Psoas muscle (tissue), 7 donors: ENCODE measurements at regions not wholly inside any gene's neighbourhood (a gene's known extent, or its start where the extent isn't known, plus 50 kb on each side); places are given as distances from the start of the nearest gene placed in this dataset.
"Not testable (repeated sequence)": the region's sequence is repeated elsewhere in the genome, so short reads cannot be mapped to it uniquely, and the experiment has no call there.

Source experiments
- ATAC-seq, 4 donors: fragments of 200-7000 bp; cut with Tn5 transposase; one replicate each; pipeline ENCODE4 v1.9.1; 2020; ENCODE audit warnings: moderate library complexity in 3 of 4, mild to moderate bottlenecking in 2 of 4
- DNase-seq, 2 donors: peaks; one replicate each; pipeline ENCODE4 v3.0.0-alpha.2; 2020
- H3K27ac ChIP-seq: fragments of 200-600 bp; one replicate; pipeline ENCODE4 v1.8.0; 2022
- H3K27me3 ChIP-seq, 3 donors: fragments of 200-600 bp in 1 of 3; one replicate each; pipeline versions ENCODE4 v1.6.1 to v1.8.0; 2013 to 2022; ENCODE audit warnings: low read length in 2 of 3, mild to moderate bottlenecking in 2 of 3, moderate library complexity in 1 of 3; ENCODE audit not compliant: insufficient read depth in 3 of 3
- H3K36me3 ChIP-seq, 2 donors: fragments of 200-600 bp in 1 of 2; one replicate each; pipeline versions ENCODE4 v1.6.1 to v1.8.0; 2013 to 2022; ENCODE audit warnings: low read depth in 1 of 2, mild to moderate bottlenecking in 1 of 2, moderate library complexity in 1 of 2; ENCODE audit not compliant: insufficient read depth in 1 of 2
- H3K4me1 ChIP-seq: fragments of 200-600 bp; one replicate; pipeline ENCODE4 v1.8.0; 2022
- H3K4me3 ChIP-seq: fragments of 200-600 bp; one replicate; pipeline ENCODE4 v1.8.0; 2022; ENCODE audit warnings: mild to moderate bottlenecking
- H3K9me3 ChIP-seq: fragments of 200-600 bp; one replicate; pipeline ENCODE4 v1.8.0; 2022
- CTCF ChIP-seq: fragments of 200-600 bp; IDR thresholded peaks from one replicate; pipeline ENCODE4 v1.8.0; 2022; ENCODE audit warnings: antibody characterized with exemption
- WGBS, 3 donors: extraction: QIAGEN DNeasy Blood & Tissue Kit; methylation state at CpG; one replicate each; pipeline versions ENCODE4 v1.1.6 to v1.1.7; 2013; 5-methylcytosine and 5-hydroxymethylcytosine counted together
- intact Hi-C, 2 donors: fragments of 100-400 bp; cut with DNase I; formaldehyde crosslinking; loops; one replicate each; pipeline versions ENCODE4 v1.11.0 to v1.14.2; 2022
- donor health status: healthy with polysubstance abuse.
- donor health status: DM: no; HTN: no; CAD: no; lungs with moderate emphysema.
- donor health status: Bipolar disorder and iron deficiency.
- donor health status: healthy.
- donor health status: DM: yes; HTN: yes; CAD: no.
- donor health status: DM: no; HTN: no; CAD: no.
- donor health status: DM: yes; HTN: yes; CAD: no.

- Histone ChIP-seq H3K4me1 (no peaks in the 10 kb centered on the region), H3K9me3 (no peaks in the 10 kb centered on the region), H3K27ac (no peak overlapping the region), H3K27me3 (no peaks in the 10 kb centered on the region), H3K36me3 (no peaks in the 10 kb centered on the region), H3K4me3 (no peak overlapping the region)
- intact Hi-C loops = no loop called here
- DNase-seq = no peak
- 67 to 79% (median 70%) methylated on average over 2 of the region's 2 CpGs for WGBS, 3 donors
- ATAC-seq = no peak
- no peak for TF ChIP-seq CTCF
These were observed 679.7 kb downstream of the ZEB2 start for GRCh38 chr2:143840194-143840593.

GRCh38 chr2:143839456-143839855 is 680.5 kb downstream of the ZEB2 start:
- no peak for ATAC-seq
- intact Hi-C loops = no loop called here
- no peak for DNase-seq
- H3K9me3 ChIP-seq = no peaks in the 10 kb centered on the region
- H3K4me1 ChIP-seq = no peaks in the 10 kb centered on the region
- H3K27ac ChIP-seq = no peak overlapping the region
- no peak for TF ChIP-seq CTCF
- no peak overlapping the region for H3K4me3 ChIP-seq
- 21 to 29% (median 23%) methylated on average over 2 of the region's 2 CpGs for WGBS, 3 donors
- H3K27me3 ChIP-seq = no peaks in the 10 kb centered on the region
- no peaks in the 10 kb centered on the region for H3K36me3 ChIP-seq

GRCh38 chr2:143837055-143837454 is 682.9 kb downstream of the ZEB2 start:
- H3K4me1 ChIP-seq, H3K36me3 ChIP-seq, intact Hi-C loops, H3K27me3 ChIP-seq, H3K27ac ChIP-seq, H3K4me3 ChIP-seq, ATAC-seq, H3K9me3 ChIP-seq, DNase-seq: not testable (repeated sequence)

GRCh38 chr2:143835481-143835880 is 684.4 kb downstream of the ZEB2 start:
- Histone ChIP-seq H3K9me3 (no peaks in the 10 kb centered on the region), H3K4me1 (no peaks in the 10 kb centered on the region), H3K36me3 (no peaks in the 10 kb centered on the region), H3K4me3 (no peak overlapping the region), H3K27ac (no peak overlapping the region), H3K27me3 (no peaks in the 10 kb centered on the region)
- no peak for DNase-seq
- no peak for ATAC-seq
- intact Hi-C loops = no loop called here
- WGBS, 3 donors = 30 to 49% (median 49%) methylated on average over 2 of the region's 2 CpGs
- TF ChIP-seq CTCF = no peak

GRCh38 chr2:143833015-143833660 is 686.8 kb downstream of the ZEB2 start:
- Histone ChIP-seq H3K27me3 (no peaks in the 10 kb centered on the region), H3K9me3 (no peaks in the 10 kb centered on the region), H3K36me3 (no peaks in the 10 kb centered on the region), H3K4me3 (no peak overlapping the region), H3K4me1 (no peaks in the 10 kb centered on the region), H3K27ac (no peak overlapping the region)
- TF ChIP-seq CTCF = no peak
- 93 to 97% (median 95%) methylated on average over 10 of the region's 10 CpGs for WGBS, 3 donors
- DNase-seq = no peak
- intact Hi-C loops = no loop called here
- ATAC-seq = no peak
